ENCODE measurements at regions not wholly inside any gene's neighbourhood (a gene's known extent, or its start where the extent isn't known, plus 50 kb on each side); places are given as distances from the start of the nearest gene placed in this dataset.
"Not testable (repeated sequence)": the region's sequence is repeated elsewhere in the genome, so short reads cannot be mapped to it uniquely, and the experiment has no call there.

DNA sequence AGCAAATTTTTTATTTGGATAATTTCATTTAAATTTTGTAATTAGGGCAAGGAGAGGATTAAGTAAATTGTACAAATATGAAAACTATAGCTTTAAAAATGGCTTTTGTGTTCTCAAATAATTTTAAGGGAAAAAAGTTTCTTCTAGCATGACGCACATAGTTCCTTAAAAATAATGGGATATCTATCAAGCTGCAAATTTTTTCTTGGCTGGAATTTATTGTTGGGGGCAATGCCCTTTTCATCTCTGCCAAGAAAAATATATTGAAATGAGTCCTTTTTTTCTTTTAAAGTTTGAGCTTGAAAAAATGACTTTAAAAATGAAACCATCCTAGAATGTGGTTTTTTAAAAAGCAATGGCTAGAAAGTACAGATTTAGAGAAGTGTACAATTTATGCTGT lies 154.4 kb upstream of the UGT8 start:
- Mint-ChIP-seq H3K36me3 (ENCODE audit: low read depth, unreplicated experiment) (no peaks in the 10 kb centered on the region), H3K27ac (ENCODE audit: unreplicated experiment) (no peak overlapping the region), H3K4me1 (ENCODE audit: unreplicated experiment) (peaks cover 5% of the 10 kb centered on the region), H3K27me3 (ENCODE audit: unreplicated experiment) (no peaks in the 10 kb centered on the region), H3K4me3 (ENCODE audit: unreplicated experiment) (no peak overlapping the region), H3K9me3 (ENCODE audit: unreplicated experiment) (no peaks in the 10 kb centered on the region)
- no peak for DNase-seq (ENCODE audit: low spot score)
- TF ChIP-seq, protein P1, sequence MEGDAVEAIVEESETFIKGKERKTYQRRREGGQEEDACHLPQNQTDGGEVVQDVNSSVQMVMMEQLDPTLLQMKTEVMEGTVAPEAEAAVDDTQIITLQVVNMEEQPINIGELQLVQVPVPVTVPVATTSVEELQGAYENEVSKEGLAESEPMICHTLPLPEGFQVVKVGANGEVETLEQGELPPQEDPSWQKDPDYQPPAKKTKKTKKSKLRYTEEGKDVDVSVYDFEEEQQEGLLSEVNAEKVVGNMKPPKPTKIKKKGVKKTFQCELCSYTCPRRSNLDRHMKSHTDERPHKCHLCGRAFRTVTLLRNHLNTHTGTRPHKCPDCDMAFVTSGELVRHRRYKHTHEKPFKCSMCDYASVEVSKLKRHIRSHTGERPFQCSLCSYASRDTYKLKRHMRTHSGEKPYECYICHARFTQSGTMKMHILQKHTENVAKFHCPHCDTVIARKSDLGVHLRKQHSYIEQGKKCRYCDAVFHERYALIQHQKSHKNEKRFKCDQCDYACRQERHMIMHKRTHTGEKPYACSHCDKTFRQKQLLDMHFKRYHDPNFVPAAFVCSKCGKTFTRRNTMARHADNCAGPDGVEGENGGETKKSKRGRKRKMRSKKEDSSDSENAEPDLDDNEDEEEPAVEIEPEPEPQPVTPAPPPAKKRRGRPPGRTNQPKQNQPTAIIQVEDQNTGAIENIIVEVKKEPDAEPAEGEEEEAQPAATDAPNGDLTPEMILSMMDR (IDR thresholded peaks at IDR 0.05; ENCODE audit: unreplicated experiment) = no peak

DNA sequence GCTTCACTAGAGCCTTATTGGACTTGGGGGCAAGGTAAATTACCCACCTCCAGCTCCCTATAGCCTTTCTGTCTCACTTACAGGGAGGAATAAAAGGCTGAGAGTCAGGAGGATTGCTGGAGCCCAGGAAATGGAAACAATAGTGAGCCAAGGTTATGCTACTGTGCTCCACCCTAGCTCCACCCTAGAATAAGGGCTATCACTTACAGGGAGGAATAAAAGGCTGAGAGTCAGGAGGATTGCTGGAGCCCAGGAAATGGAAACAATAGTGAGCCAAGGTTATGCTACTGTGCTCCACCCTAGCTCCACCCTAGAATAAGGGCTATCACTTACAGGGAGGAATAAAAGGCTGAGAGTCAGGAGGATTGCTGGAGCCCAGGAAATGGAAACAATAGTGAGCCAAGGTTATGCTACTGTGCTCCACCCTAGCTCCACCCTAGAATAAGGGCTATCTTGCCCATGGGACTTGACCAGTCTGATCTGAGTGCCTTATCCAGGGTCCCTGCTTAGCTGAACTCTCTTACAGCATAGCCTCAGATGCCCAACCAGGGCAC lies 150.6 kb upstream of the UGT8 start:
- not testable (repeated sequence) for H3K4me1 Mint-ChIP-seq (ENCODE audit: unreplicated experiment); DNase-seq (ENCODE audit: low spot score); H3K36me3 Mint-ChIP-seq (ENCODE audit: low read depth, unreplicated experiment); H3K9me3 Mint-ChIP-seq (ENCODE audit: unreplicated experiment); H3K27ac Mint-ChIP-seq (ENCODE audit: unreplicated experiment); H3K27me3 Mint-ChIP-seq (ENCODE audit: unreplicated experiment); H3K4me3 Mint-ChIP-seq (ENCODE audit: unreplicated experiment)

DNA sequence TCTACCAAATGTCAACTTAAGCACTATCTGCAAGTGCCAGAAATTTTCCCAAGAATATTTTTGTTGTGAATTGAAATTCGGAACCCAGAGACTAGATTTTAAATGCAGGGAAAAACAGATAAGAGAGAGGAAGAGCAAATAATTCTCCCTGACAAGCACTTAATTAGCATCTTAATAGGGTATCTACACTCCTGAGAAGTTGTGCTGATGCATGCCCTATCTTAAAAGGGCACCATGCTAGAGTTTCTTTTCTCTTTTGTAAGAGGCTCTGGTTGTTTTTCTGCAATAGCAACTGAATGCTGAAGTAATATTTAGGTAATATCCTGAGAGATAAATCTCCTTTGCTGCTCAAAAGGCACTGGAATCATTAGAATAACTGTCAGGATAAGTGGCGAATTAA lies 139.9 kb upstream of the UGT8 start:
- no peak for DNase-seq (ENCODE audit: low spot score)
- H3K27ac Mint-ChIP-seq (ENCODE audit: unreplicated experiment) = no peak overlapping the region

DNA sequence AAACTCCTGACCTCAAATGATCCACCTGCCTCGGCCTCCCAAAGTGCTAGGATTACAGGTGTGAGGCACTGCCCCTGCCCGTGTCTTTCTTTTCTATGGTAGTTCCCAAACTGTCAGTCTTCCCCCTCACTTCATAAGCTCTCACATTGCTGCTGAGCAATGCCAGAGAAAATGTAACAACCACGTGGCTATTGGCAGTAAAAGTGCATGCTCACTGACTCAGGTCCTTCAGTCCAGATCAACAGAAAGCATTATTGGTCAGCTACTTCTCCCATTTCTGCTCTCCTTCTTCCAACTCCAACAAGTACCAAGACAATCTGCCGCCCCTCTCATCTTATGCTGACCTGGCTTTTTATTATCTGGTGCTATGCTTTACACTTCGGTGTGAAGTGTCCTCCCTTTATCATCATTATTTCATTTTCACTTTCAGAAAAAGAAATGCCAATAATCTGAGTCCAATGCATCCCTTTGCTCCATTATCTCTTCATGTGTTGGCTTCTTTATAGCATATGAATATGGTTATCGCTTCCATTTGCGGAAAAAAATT lies 133.8 kb upstream of the UGT8 start:
- TF ChIP-seq, protein P1 (IDR thresholded peaks at IDR 0.05; ENCODE audit: unreplicated experiment) = no peak
- H3K36me3 Mint-ChIP-seq (ENCODE audit: low read depth, unreplicated experiment) = no peaks in the 10 kb centered on the region
- no peaks in the 10 kb centered on the region for H3K4me1 Mint-ChIP-seq (ENCODE audit: unreplicated experiment)

More for the DNA sequence above, 139.9 kb upstream of the UGT8 start:
- TF ChIP-seq, protein P1 (IDR thresholded peaks at IDR 0.05; ENCODE audit: unreplicated experiment) = no peak
- Mint-ChIP-seq H3K27me3 (ENCODE audit: unreplicated experiment) (no peaks in the 10 kb centered on the region), H3K9me3 (ENCODE audit: unreplicated experiment) (no peaks in the 10 kb centered on the region), H3K4me3 (ENCODE audit: unreplicated experiment) (no peak overlapping the region), H3K36me3 (ENCODE audit: low read depth, unreplicated experiment) (no peaks in the 10 kb centered on the region), H3K4me1 (ENCODE audit: unreplicated experiment) (no peaks in the 10 kb centered on the region)

DNA sequence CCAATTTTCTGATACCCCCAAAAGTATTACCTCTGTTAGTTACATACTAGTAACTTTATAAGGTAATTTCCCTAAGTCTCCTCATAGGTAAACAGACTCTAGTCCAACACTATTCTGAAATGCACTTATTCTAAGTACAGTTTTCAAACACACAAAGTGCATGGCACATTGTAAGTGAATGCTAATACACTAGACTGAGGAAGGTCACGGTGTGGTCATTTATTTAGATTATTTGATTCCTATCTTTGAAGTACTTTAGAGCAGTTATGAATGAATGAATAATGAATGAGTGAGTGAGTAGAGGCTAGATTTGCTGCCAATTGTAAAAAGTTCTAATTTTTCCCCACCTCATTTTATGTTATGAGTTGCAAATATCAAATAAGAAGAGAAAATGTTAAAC lies 132.8 kb upstream of the UGT8 start:
- no peaks in the 10 kb centered on the region for H3K4me1 Mint-ChIP-seq (ENCODE audit: unreplicated experiment)
- TF ChIP-seq, protein P1 (IDR thresholded peaks at IDR 0.05; ENCODE audit: unreplicated experiment) = no peak
- no peak overlapping the region for H3K27ac Mint-ChIP-seq (ENCODE audit: unreplicated experiment)
- H3K4me3 Mint-ChIP-seq (ENCODE audit: unreplicated experiment) = no peak overlapping the region
- no peak for DNase-seq (ENCODE audit: low spot score)
- no peaks in the 10 kb centered on the region for H3K9me3 Mint-ChIP-seq (ENCODE audit: unreplicated experiment)
- no peaks in the 10 kb centered on the region for H3K27me3 Mint-ChIP-seq (ENCODE audit: unreplicated experiment)
- no peaks in the 10 kb centered on the region for H3K36me3 Mint-ChIP-seq (ENCODE audit: low read depth, unreplicated experiment)

More for the DNA sequence above, 133.8 kb upstream of the UGT8 start:
- H3K4me3 Mint-ChIP-seq (ENCODE audit: unreplicated experiment) = no peak overlapping the region
- DNase-seq (ENCODE audit: low spot score) = no peak
- H3K27me3 Mint-ChIP-seq (ENCODE audit: unreplicated experiment) = no peaks in the 10 kb centered on the region
- H3K9me3 Mint-ChIP-seq (ENCODE audit: unreplicated experiment) = no peaks in the 10 kb centered on the region
- no peak overlapping the region for H3K27ac Mint-ChIP-seq (ENCODE audit: unreplicated experiment)
